IMR-90 (cell line): ENCODE measurements at regions not wholly inside any gene's neighbourhood (a gene's known extent, or its start where the extent isn't known, plus 50 kb on each side); places are given as distances from the start of the nearest gene placed in this dataset.

ENCODE experiments used
- ATAC-seq: fragments of 200-7000 bp; cut with Tn5 transposase; 2 replicates; pipeline ENCODE4 v1.9.1; 2020; ENCODE audit warnings: low read depth, mild to moderate bottlenecking, moderate library complexity
- BruUV-seq: library from RNA; stranded (reverse); fragments of 400-500 nt; replicated peaks from 2 replicates; lab custom pipeline; 2021; lab: Mats Ljungman, UMichigan
- CTCF ChIA-PET: fragments of 300-600 bp; formaldehyde crosslinking; extraction: SDS; loops from one replicate; lab custom pipeline; 2021; ENCODE audit warnings: antibody characterized with exemption; lab: Yijun Ruan, JAX
- POLR2A ChIA-PET: fragments of 300-600 bp; sonication (Branson Sonifier 250); formaldehyde crosslinking; loops from one replicate; lab custom pipeline; 2022; ENCODE audit warnings: antibody characterized with exemption; ENCODE audit not compliant: unreplicated experiment; lab: Charles Lee
- DNase-seq: peaks from one replicate; pipeline ENCODE4 v3.0.0; 2013
- H2AFZ ChIP-seq: replicated peaks from 2 replicates; pipeline ENCODE3; 2013; ENCODE audit warnings: low read length, mild to moderate bottlenecking; ENCODE audit not compliant: poor library complexity
- H2AK5ac ChIP-seq: 2 replicates; pipeline ENCODE4 v1.6.1; 2013; ENCODE audit warnings: low read depth, low read length, inconsistent platforms
- H2AK9ac ChIP-seq: replicated peaks from 2 replicates; pipeline ENCODE3; 2013; ENCODE audit warnings: mild to moderate bottlenecking, low read depth, low read length, moderate library complexity; ENCODE audit not compliant: poor library complexity
- H2BK120ac ChIP-seq: 2 replicates; pipeline ENCODE4 v1.6.1; 2013; ENCODE audit warnings: low read depth, low read length, inconsistent platforms
- H2BK15ac ChIP-seq: 3 replicates; pipeline ENCODE4 v1.6.1; 2013; ENCODE audit warnings: low read depth, low read length, inconsistent platforms
- H2BK20ac ChIP-seq: 2 replicates; pipeline ENCODE4 v1.6.1; 2013; ENCODE audit warnings: low read depth, mild to moderate bottlenecking, inconsistent platforms, low read length, moderate library complexity
- H2BK5ac ChIP-seq: 2 replicates; pipeline ENCODE4 v1.6.1; 2013; ENCODE audit warnings: mild to moderate bottlenecking, low read depth, low read length, inconsistent platforms; ENCODE audit not compliant: poor library complexity, severe bottlenecking
- H3K14ac ChIP-seq: replicated peaks from 2 replicates; pipeline ENCODE4 v1.6.1; 2013; ENCODE audit warnings: low read depth, low read length, inconsistent platforms
- H3K18ac ChIP-seq: 2 replicates; pipeline ENCODE4 v1.6.1; 2013; ENCODE audit warnings: low read depth, low read length, control low read depth
- H3K23ac ChIP-seq: 2 replicates; pipeline ENCODE4 v1.6.1; 2013; ENCODE audit warnings: low read depth, low read length, inconsistent platforms
- H3K27ac ChIP-seq: 2 replicates; pipeline ENCODE4 v1.5.1; 2013; ENCODE audit warnings: mild to moderate bottlenecking, control low read depth, low read length; ENCODE audit not compliant: insufficient read depth
- H3K27me3 ChIP-seq: 2 replicates; pipeline ENCODE4 v1.6.1; 2013; ENCODE audit warnings: low read length; ENCODE audit not compliant: control insufficient read depth, insufficient read depth
- H3K36me3 ChIP-seq: 2 replicates; pipeline ENCODE4 v1.6.1; 2013; ENCODE audit warnings: low read length, mixed read lengths; ENCODE audit not compliant: control insufficient read depth, insufficient read depth
- H3K4ac ChIP-seq: 2 replicates; pipeline ENCODE4 v1.6.1; 2013; ENCODE audit warnings: low read depth, low read length, inconsistent platforms
- H3K4me1 ChIP-seq: 2 replicates; pipeline ENCODE4 v1.6.1; 2013; ENCODE audit warnings: low read length, mixed read lengths; ENCODE audit not compliant: control insufficient read depth, insufficient read depth
- H3K4me2 ChIP-seq: 2 replicates; pipeline ENCODE4 v1.6.1; 2013; ENCODE audit warnings: low read depth, mild to moderate bottlenecking, control low read depth, low read length, moderate library complexity
- H3K4me3 ChIP-seq: 2 replicates; pipeline ENCODE4 v1.5.1; 2013; ENCODE audit warnings: low read depth, mild to moderate bottlenecking, control low read depth, low read length, moderate library complexity; ENCODE audit not compliant: insufficient read depth
- H3K56ac ChIP-seq: 2 replicates; pipeline ENCODE4 v1.6.1; 2013; ENCODE audit warnings: low read length, inconsistent platforms; ENCODE audit not compliant: insufficient read depth; ENCODE audit errors: extremely low read depth
- H3K79me1 ChIP-seq, 2 experiments: 2 replicates each; pipeline ENCODE4 v1.6.1; 2013; ENCODE audit warnings: low read length in 2 of 2, inconsistent platforms in 1 of 2, low read depth in 1 of 2
- H3K9ac ChIP-seq: 2 replicates; pipeline ENCODE4 v1.6.1; 2013; ENCODE audit warnings: low read depth, low read length, control low read depth
- H3K9me1 ChIP-seq: 2 replicates; pipeline ENCODE4 v1.6.1; 2013; ENCODE audit warnings: low read length, inconsistent platforms; ENCODE audit not compliant: insufficient read depth
- H3K9me3 ChIP-seq: 2 replicates; pipeline ENCODE4 v1.6.1; 2013; ENCODE audit warnings: low read length; ENCODE audit not compliant: control insufficient read depth, insufficient read depth
- H4K20me1 ChIP-seq: 2 replicates; pipeline ENCODE4 v1.6.1; 2013; ENCODE audit warnings: low read length, inconsistent platforms; ENCODE audit not compliant: insufficient read depth
- H4K5ac ChIP-seq: 2 replicates; pipeline ENCODE4 v1.6.1; 2013; ENCODE audit warnings: mild to moderate bottlenecking, low read depth, low read length, control low read depth
- H4K8ac ChIP-seq, 2 experiments: 2 replicates each; pipeline ENCODE4 v1.6.1; 2013; ENCODE audit warnings: low read depth in 2 of 2, low read length in 2 of 2, control low read depth in 1 of 2, inconsistent platforms in 1 of 2
- H4K91ac ChIP-seq: 2 replicates; pipeline ENCODE4 v1.6.1; 2013; ENCODE audit warnings: low read depth, low read length, inconsistent platforms; ENCODE audit not compliant: insufficient read depth
- BHLHE40 ChIP-seq: fragments of 150-350 bp; IDR thresholded peaks from 2 replicates; pipeline ENCODE4 v1.6.1; 2016; ENCODE audit warnings: mild to moderate bottlenecking, low read depth, low read length
- CEBPB ChIP-seq: IDR thresholded peaks from 2 replicates; pipeline ENCODE4 v1.6.1; 2012; ENCODE audit warnings: low read depth, low read length, improper control_type of control experiment
- CHD1 ChIP-seq: IDR thresholded peaks from 2 replicates; pipeline ENCODE4 v1.6.1; 2012; ENCODE audit warnings: low read depth, low read length, improper control_type of control experiment
- CTCF ChIP-seq: conservative IDR thresholded peaks from 2 replicates; pipeline ENCODE4 v1.5.1; 2012; ENCODE audit warnings: mild to moderate bottlenecking, low read depth, low read length, improper control_type of control experiment
- ELK1 ChIP-seq: fragments of 150-350 bp; IDR thresholded peaks from 2 replicates; pipeline ENCODE4 v1.6.1; 2016; ENCODE audit warnings: low read depth, mild to moderate bottlenecking, low read length, moderate library complexity, borderline replicate concordance
- FOS ChIP-seq: fragments of 150-350 bp; IDR thresholded peaks from 2 replicates; pipeline ENCODE4 v1.6.1; 2016; ENCODE audit warnings: low read depth, low read length
- MAFK ChIP-seq: IDR thresholded peaks from 2 replicates; pipeline ENCODE4 v1.6.1; 2012; ENCODE audit warnings: low read depth, low read length, improper control_type of control experiment
- MAZ ChIP-seq: IDR thresholded peaks from 2 replicates; pipeline ENCODE4 v1.6.1; 2012; ENCODE audit warnings: low read depth, mild to moderate bottlenecking, low read length, improper control_type of control experiment, moderate library complexity, borderline replicate concordance
- MXI1 ChIP-seq: IDR thresholded peaks from 2 replicates; pipeline ENCODE4 v1.6.1; 2012; ENCODE audit warnings: low read depth, mild to moderate bottlenecking, low read length, moderate library complexity, borderline replicate concordance
- NFE2L2 ChIP-seq: fragments of 150-350 bp; IDR thresholded peaks from 2 replicates; pipeline ENCODE4 v1.6.1; 2016; ENCODE audit warnings: low read depth, mild to moderate bottlenecking, low read length
- POLR2A ChIP-seq: IDR thresholded peaks from 2 replicates; pipeline ENCODE4 v1.6.1; 2012; ENCODE audit warnings: mild to moderate bottlenecking, low read depth, low read length
- RAD21 ChIP-seq: IDR thresholded peaks from 2 replicates; pipeline ENCODE4 v1.6.1; 2012; ENCODE audit warnings: low read length, improper control_type of control experiment
- RCOR1 ChIP-seq: IDR thresholded peaks from 2 replicates; pipeline ENCODE4 v1.6.1; 2012; ENCODE audit warnings: mild to moderate bottlenecking, low read length, improper control_type of control experiment; ENCODE audit not compliant: insufficient replicate concordance
- RFX5 ChIP-seq: IDR thresholded peaks from 2 replicates; pipeline ENCODE4 v1.8.0; 2012; ENCODE audit warnings: low read depth, mild to moderate bottlenecking, low read length, moderate library complexity
- SMC3 ChIP-seq: fragments of 150-350 bp; IDR thresholded peaks from 2 replicates; pipeline ENCODE4 v1.6.1; 2016; ENCODE audit warnings: low read depth, mild to moderate bottlenecking, antibody characterized with exemption, low read length, moderate library complexity
- USF2 ChIP-seq: fragments of 150-350 bp; IDR thresholded peaks from 2 replicates; pipeline ENCODE4 v1.6.1; 2017; ENCODE audit warnings: mild to moderate bottlenecking, antibody characterized with exemption, low read length, low read depth
- WGBS, 2 experiments: methylation state at CpG; one replicate each; pipeline versions ENCODE4 v1.1.5 to v1.1.7; 2013; ENCODE audit warnings: missing lambda C conversion rate in 2 of 2; ENCODE audit not compliant: insufficient read length in 1 of 2; ENCODE audit errors: extremely low coverage in 2 of 2; 5-methylcytosine and 5-hydroxymethylcytosine counted together
- dilution Hi-C: fragments of 300-500 bp; cut with HindIII; formaldehyde crosslinking; loops from one replicate; pipeline ENCODE4 v1.14.3; 2018; ENCODE audit warnings: low sequenced_read_pairs; ENCODE audit not compliant: unreplicated experiment
- in situ Hi-C: fragments of 300-500 bp; cut with MboI; formaldehyde crosslinking; loops from 3 replicates; pipeline ENCODE4 v1.14.3; 2019; ENCODE audit warnings: low sequenced_read_pairs, inconsistent platforms, mixed read lengths
- intact Hi-C: fragments of 100-400 bp; cut with micrococcal nuclease; formaldehyde crosslinking; loops from 2 replicates; pipeline ENCODE4 v1.10.0; 2022

- peaks cover 1% of the 10 kb centered on the region; the same call in 1 of the 2 replicates for H3K27me3 ChIP-seq
- H3K79me1 ChIP-seq, result no peaks in the 10 kb centered on the region
- no peak overlapping the region for H2BK5ac ChIP-seq
- no peak overlapping the region for H3K23ac ChIP-seq
- no TSS peak for BruUV-seq
- intact Hi-C loops, result no loop called here
- H3K18ac ChIP-seq, result no peak overlapping the region
- ATAC-seq (no peak), DNase-seq (no peak)
- no peak overlapping the region for H3K27ac ChIP-seq
- CTCF ChIA-PET, result interaction anchor here (0.7 kb wide), 1 partner anchor 106 kb away, joined by 3 read pairs; no protein-coding TSS in a partner anchor
- dilution Hi-C loops, result no loop called here
- TF ChIP-seq BHLHE40, result no peak
- no peak for TF ChIP-seq FOS
- TF ChIP-seq MAZ, result no peak
- no peak for TF ChIP-seq RAD21
- no peak for TF ChIP-seq ELK1
- no peak for TF ChIP-seq CTCF
- TF ChIP-seq MXI1, result no peak
- no peak for TF ChIP-seq CHD1
- no peak for TF ChIP-seq POLR2A
- no peak for TF ChIP-seq RFX5
- no peak for TF ChIP-seq CEBPB
- TF ChIP-seq USF2, result no peak
- no peak for TF ChIP-seq MAFK
- no peak for TF ChIP-seq SMC3
- TF ChIP-seq NFE2L2, result no peak
- no peak for TF ChIP-seq RCOR1
- H3K9me1 ChIP-seq, result no peaks in the 10 kb centered on the region
- no peaks in the 10 kb centered on the region for H3K36me3 ChIP-seq
- no peak overlapping the region for H3K56ac ChIP-seq
- no peak overlapping the region for H3K14ac ChIP-seq
- no peak overlapping the region for H3K9ac ChIP-seq
- no peaks in the 10 kb centered on the region for H3K9me3 ChIP-seq
- H4K5ac ChIP-seq, result no peak overlapping the region
- no peak overlapping the region for H2AFZ ChIP-seq
- H2AK9ac ChIP-seq, result no peak overlapping the region
- H2BK120ac ChIP-seq, result no peak overlapping the region
- no peak overlapping the region for H2AK5ac ChIP-seq
- H3K4me2 ChIP-seq, result no peak overlapping the region
- H2BK20ac ChIP-seq, result no peak overlapping the region
- no peak overlapping the region for H3K4me3 ChIP-seq
- H4K91ac ChIP-seq, result no peak overlapping the region
- no peak overlapping the region for H4K8ac ChIP-seq
- H3K4me1 ChIP-seq, result no peaks in the 10 kb centered on the region
- POLR2A ChIA-PET, result no interaction called here
- WGBS, 2 experiments, result no CpG with 5 or more reads among the region's 7 CpGs
- in situ Hi-C loops, result no loop called here
- no peak overlapping the region for H2BK15ac ChIP-seq
- no peaks in the 10 kb centered on the region for H4K20me1 ChIP-seq
- no peak overlapping the region for H3K4ac ChIP-seq
Observed at GRCh38 chr6:8240301-8240700, 138.0 kb upstream of the EEF1E1 start.
